ENCODE measurements at regions not wholly inside any gene's neighbourhood (a gene's known extent, or its start where the extent isn't known, plus 50 kb on each side); places are given as distances from the start of the nearest gene placed in this dataset.

GRCh38 chr9:31573561-31573960, 810.9 kb upstream of the ACO1 start:
- no peak for TF ChIP-seq YY1 (IDR thresholded peaks at IDR 0.05; ENCODE audit: insufficient read depth, insufficient read length)
- no peak for TF ChIP-seq ZNF274 (IDR thresholded peaks at IDR 0.05; ENCODE audit: low read depth, low read length)

Measured in NT2/D1 (cell line).